ENCODE measurements at regions not wholly inside any gene's neighbourhood (a gene's known extent, or its start where the extent isn't known, plus 50 kb on each side); places are given as distances from the start of the nearest gene placed in this dataset.

- Mint-ChIP-seq H3K27ac (ENCODE audit: unreplicated experiment) (no peak overlapping the region), H3K4me1 (ENCODE audit: unreplicated experiment) (peaks cover 8% of the 10 kb centered on the region), H3K27me3 (ENCODE audit: unreplicated experiment) (no peaks in the 10 kb centered on the region), H3K9me3 (ENCODE audit: unreplicated experiment) (peaks cover 4% of the 10 kb centered on the region), H3K4me3 (ENCODE audit: unreplicated experiment) (no peak overlapping the region), H3K36me3 (ENCODE audit: low read depth, unreplicated experiment) (peaks cover 10% of the 10 kb centered on the region)
- DNase-seq (ENCODE audit: low spot score), result no peak
- peak; percentile 50 for TF ChIP-seq CTCF (IDR thresholded peaks at IDR 0.05; ENCODE audit: unreplicated experiment)
These were observed 53.4 kb upstream of the STX18 start for GRCh38 chr4:4595252-4595651.

GRCh38 chr4:4594285-4594920 is 52.6 kb upstream of the STX18 start:
- H3K27me3 Mint-ChIP-seq (ENCODE audit: unreplicated experiment), result no peaks in the 10 kb centered on the region
- no peak for TF ChIP-seq CTCF (IDR thresholded peaks at IDR 0.05; ENCODE audit: unreplicated experiment)
- peaks cover 4% of the 10 kb centered on the region for H3K9me3 Mint-ChIP-seq (ENCODE audit: unreplicated experiment)
- H3K27ac Mint-ChIP-seq (ENCODE audit: unreplicated experiment), result no peak overlapping the region
- H3K4me1 Mint-ChIP-seq (ENCODE audit: unreplicated experiment), result peaks cover 9% of the 10 kb centered on the region
- no peak for DNase-seq (ENCODE audit: low spot score)
- H3K36me3 Mint-ChIP-seq (ENCODE audit: low read depth, unreplicated experiment), result peaks cover 10% of the 10 kb centered on the region
- H3K4me3 Mint-ChIP-seq (ENCODE audit: unreplicated experiment), result no peak overlapping the region

- Mint-ChIP-seq H3K9me3 (ENCODE audit: unreplicated experiment) (peaks cover 4% of the 10 kb centered on the region), H3K36me3 (ENCODE audit: low read depth, unreplicated experiment) (peaks cover 10% of the 10 kb centered on the region), H3K27me3 (ENCODE audit: unreplicated experiment) (no peaks in the 10 kb centered on the region), H3K4me3 (ENCODE audit: unreplicated experiment) (no peak overlapping the region), H3K27ac (ENCODE audit: unreplicated experiment) (no peak overlapping the region), H3K4me1 (ENCODE audit: unreplicated experiment) (peaks cover 9% of the 10 kb centered on the region)
- TF ChIP-seq CTCF (IDR thresholded peaks at IDR 0.05; ENCODE audit: unreplicated experiment), result no peak
- no peak for DNase-seq (ENCODE audit: low spot score)
These were observed 51.9 kb upstream of the STX18 start for GRCh38 chr4:4593596-4594284.

GRCh38 chr4:4592414-4592813 is 50.6 kb upstream of the STX18 start:
- Mint-ChIP-seq H3K27ac (ENCODE audit: unreplicated experiment) (no peak overlapping the region), H3K36me3 (ENCODE audit: low read depth, unreplicated experiment) (peaks cover 10% of the 10 kb centered on the region), H3K27me3 (ENCODE audit: unreplicated experiment) (no peaks in the 10 kb centered on the region), H3K4me1 (ENCODE audit: unreplicated experiment) (peaks cover 9% of the 10 kb centered on the region), H3K9me3 (ENCODE audit: unreplicated experiment) (peaks cover 4% of the 10 kb centered on the region), H3K4me3 (ENCODE audit: unreplicated experiment) (no peak overlapping the region)
- no peak for DNase-seq (ENCODE audit: low spot score)
- TF ChIP-seq CTCF (IDR thresholded peaks at IDR 0.05; ENCODE audit: unreplicated experiment), result no peak
